ENCODE measurements at regions not wholly inside any gene's neighbourhood (a gene's known extent, or its start where the extent isn't known, plus 50 kb on each side); places are given as distances from the start of the nearest gene placed in this dataset.

DNA sequence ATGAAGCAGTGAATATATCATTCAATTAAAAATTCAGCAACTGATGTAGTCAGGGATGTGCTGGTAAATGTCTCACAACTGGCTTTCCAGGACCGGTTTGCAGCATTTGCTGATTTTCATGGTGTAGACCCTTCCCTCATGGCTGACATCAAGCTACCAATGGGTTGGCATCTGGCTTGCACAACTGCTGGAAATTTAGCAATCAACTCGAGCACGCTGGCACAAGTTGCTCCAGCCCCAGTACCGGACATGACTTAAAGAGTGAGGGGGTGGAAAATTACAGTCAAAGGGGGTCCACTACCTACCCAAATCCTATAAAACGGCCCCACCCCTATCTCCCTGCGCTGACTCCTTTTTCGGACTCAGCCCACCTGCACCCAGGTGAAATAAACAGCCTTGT, 198.4 kb upstream of the NRP1 start:
- TF ChIP-seq GABPA (IDR thresholded peaks at IDR 0.05; ENCODE audit: low read depth) (no peak), POLR2AphosphoS5 (IDR thresholded peaks at IDR 0.05; ENCODE audit: low read depth) (no peak)
- TF ChIP-seq, protein P1, sequence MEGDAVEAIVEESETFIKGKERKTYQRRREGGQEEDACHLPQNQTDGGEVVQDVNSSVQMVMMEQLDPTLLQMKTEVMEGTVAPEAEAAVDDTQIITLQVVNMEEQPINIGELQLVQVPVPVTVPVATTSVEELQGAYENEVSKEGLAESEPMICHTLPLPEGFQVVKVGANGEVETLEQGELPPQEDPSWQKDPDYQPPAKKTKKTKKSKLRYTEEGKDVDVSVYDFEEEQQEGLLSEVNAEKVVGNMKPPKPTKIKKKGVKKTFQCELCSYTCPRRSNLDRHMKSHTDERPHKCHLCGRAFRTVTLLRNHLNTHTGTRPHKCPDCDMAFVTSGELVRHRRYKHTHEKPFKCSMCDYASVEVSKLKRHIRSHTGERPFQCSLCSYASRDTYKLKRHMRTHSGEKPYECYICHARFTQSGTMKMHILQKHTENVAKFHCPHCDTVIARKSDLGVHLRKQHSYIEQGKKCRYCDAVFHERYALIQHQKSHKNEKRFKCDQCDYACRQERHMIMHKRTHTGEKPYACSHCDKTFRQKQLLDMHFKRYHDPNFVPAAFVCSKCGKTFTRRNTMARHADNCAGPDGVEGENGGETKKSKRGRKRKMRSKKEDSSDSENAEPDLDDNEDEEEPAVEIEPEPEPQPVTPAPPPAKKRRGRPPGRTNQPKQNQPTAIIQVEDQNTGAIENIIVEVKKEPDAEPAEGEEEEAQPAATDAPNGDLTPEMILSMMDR (IDR thresholded peaks at IDR 0.05; ENCODE audit: insufficient read depth, low read length): no peak

Measured in HL-60 (cell line).